Posterior vena cava (tissue), 2 donors: ENCODE measurements at regions not wholly inside any gene's neighbourhood (a gene's known extent, or its start where the extent isn't known, plus 50 kb on each side); places are given as distances from the start of the nearest gene placed in this dataset.
"Not testable (repeated sequence)": the region's sequence is repeated elsewhere in the genome, so short reads cannot be mapped to it uniquely, and the experiment has no call there.

Experiments
- DNase-seq: peaks from one replicate; pipeline ENCODE4 v3.0.0-alpha.2; 2020; ENCODE audit warnings: low spot score
- intact Hi-C, 2 donors: fragments of 100-400 bp; cut with DNase I; formaldehyde crosslinking; loops; one replicate each; pipeline versions ENCODE4 v1.14.1 to v1.14.2; 2022 to 2023
- donor health status: DM: yes; HTN: yes; CAD: no.
- donor health status: DM: yes; HTN: yes; CAD: no.

DNA sequence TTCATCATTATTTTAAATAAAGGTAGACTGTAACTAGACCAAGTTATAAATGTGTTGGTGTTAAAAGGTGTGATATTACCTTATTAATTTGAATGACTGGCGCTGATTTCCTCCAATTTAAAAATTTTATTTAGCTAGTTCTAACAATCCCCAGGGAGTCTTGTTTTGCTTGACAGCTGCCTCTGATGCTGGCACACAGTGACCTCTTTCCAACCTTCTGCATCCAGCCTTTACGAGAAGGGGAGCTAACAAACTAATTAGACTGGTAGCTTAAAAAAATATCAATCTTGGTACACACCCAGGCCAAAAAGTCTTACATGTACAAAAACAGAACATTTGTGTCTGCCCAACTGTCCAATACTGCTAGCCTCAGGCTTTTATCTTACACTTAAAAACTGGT is 51.8 kb upstream of the ENPEP start:
- DNase-seq, result no peak
- intact Hi-C loops, result no loop called here

DNA sequence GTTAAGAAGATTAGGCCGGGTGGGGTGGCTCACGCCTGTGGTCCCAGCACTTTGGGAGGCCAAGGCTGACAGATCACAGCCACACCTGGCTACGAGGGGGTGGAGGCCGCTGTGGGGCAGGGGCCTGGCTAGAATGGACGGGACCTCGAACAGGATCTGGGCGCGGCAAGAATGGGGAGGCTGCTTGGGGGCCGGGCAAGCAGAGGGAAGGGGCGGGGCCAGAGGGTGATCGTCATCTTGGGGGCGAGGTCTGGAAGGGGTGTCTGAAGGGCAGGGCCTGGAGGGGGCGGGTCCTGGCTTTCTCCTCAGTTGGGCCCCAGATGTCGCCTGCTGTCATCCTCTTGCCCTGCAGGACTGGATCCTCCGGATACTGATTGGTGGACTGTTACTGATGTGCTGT is 57.3 kb upstream of the ENPEP start:
- DNase-seq, result no peak
- intact Hi-C loops, result no loop called here

DNA sequence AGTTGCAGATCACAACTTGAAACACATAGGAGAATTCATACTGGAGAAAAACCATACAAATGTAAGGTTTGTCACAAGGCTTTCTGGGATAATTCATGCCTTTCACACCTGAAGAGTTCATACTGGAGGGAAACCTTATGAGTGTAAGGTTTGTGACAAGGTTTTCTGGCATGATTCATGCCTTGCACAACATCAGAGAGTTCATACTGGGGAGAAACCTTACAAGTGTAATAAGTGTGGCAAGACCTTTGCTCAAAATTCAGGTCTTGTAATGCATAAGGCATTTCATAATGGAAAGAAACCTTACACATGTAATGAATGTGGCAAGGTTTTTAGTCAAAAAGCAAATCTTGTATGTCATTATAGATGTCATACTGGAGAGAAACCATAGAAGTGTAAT is 58.8 kb upstream of the ENPEP start:
- intact Hi-C loops, result no loop called here
- no peak for DNase-seq

DNA sequence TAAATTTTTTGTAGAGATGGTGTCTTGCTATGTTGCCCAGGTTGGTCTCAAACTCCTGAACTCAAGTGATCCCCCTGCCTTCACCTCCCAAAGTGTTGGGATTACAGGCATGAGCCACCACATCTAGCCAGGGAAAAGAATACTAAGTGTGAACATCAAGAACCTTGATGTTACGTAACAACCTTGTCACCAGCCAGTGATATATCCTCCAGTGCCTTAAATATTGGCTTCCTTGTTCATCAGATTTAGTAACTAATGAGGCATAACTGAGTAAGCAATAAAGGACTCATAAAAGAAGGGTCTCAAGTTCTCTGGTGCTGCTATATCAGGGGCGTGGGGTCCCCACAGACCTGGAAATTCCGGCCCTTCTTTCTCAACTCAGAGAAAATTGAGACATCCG is 60.5 kb upstream of the ENPEP start:
- intact Hi-C loops, result no loop called here
- DNase-seq, result no peak

DNA sequence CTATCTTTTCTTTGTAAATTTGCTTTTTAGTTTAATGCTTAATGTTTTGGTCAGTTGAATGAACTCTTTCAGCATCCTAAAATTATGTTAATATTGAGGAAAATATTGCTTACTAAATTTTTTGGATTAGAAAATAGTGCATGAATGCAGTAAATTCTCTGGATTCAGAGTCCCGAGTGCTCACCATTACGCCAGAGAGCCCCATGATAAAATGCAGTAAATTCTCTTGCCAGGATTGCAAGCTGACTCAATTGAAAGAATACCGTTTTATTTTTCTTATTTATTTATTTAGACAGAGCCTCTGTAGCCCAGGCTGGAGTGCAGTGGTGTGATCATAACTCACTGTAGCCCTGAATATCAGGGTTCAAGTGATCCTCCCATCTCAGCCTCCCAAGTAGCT is 60.9 kb upstream of the ENPEP start:
- no peak for DNase-seq
- intact Hi-C loops, result no loop called here

DNA sequence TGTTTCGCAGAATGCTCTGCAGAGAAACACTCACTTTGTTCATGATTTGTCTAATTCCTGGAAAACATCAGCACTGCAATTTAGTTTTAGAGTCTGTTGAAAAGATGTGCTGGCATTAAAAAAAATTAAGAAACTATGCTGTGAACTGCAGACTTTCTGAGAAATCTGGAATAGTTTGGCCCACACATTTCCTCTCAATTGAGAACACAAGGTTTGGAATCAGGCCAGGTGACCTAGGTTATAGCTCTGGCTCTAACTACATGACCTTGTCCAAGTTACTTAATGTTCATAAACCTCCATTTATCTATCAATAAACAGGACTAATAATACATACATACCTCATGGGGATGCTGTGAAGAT is 61.4 kb upstream of the ENPEP start:
- intact Hi-C loops, result no loop called here
- no peak for DNase-seq

DNA sequence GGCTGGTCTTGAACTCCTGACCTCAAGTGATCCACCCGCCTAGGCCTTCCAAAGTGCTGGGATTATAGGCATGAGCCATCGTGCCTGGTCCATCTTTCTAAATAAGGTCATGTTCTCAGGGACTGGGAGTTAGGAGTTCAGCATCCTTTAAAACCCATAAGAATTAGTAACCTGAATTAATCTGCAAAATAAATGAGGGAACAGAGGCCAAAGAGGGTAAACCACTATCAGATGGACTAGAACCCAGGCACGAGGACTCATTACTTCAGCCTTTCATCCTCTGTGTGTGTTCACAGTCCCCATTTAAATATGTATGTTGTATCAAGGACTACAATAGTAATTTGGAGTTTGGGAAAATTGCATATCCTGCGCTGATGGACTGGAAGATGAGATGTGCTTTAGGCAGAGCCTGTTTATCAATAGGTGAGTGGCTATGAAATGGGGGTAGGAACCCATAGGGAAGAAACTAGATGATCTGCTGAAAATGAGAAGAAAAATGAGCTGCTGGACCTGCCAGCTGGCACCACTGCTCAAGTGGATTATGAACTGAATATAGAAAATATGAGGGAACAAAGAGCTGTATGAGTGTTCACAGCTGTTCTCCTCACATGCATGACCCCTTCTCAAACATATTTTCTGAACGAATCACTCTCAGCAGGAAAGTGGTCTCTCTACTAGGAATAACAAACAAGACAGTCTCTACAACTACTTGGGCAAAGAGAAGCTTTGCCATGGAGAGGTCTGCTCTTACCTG is 62.0 kb upstream of the ENPEP start:
- DNase-seq, intact Hi-C loops: not testable (repeated sequence)

DNA sequence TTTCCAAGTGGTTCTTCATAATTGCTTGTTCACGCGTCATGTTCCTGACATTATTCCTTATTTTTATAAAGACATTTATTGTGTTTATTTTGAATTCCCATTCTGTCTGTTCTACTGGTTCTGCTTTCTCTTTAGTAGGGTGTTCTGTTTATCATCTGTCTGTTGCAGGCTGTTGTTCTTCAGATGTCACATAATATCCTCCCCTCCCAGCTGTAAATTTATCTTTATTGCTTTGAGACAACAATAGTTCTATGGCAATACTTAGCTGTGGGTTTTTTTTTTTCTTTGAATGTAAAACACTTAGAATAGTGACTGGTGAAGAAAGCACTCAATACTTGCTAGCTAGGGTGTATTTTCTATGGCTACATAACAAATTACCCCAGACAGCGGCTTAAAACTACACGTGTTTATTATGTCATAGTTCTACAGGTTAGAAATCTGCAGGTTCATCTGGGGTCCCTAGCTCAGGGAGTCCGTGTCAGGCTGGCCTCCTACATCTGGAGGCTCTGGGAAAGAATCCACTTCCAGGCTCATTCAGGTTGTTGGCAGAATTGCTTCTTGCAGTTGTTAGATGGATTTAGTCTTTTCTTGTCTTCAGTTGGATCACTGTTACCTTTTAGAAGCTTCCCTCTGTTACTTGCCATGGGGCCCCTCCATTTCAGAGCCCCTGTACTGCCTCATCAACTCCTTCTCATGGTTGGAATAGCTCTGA is 63.4 kb upstream of the ENPEP start:
- intact Hi-C loops, result no loop called here
- no peak for DNase-seq

DNA sequence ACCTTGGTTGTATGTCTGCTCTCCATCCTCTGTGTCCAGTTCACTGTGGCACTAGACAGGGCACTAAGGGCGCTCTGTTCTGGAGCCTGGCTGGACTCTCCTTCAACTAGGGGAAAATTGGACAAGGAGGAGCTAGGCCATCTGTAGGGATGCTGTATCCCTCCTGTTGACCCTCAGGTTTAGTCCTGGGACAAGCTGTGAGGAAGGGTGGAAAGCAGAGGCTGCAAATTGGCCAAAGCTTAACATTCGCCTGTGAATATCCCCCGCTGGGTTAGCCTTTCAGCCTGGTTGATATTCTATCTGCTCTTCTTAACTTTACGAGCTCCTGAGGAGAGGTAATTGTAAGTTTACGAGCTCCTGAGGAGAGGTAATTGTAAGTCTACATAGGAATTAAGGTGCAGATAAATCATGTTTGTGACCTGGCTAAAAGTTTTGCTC is 64.4 kb upstream of the ENPEP start:
- DNase-seq, result no peak
- intact Hi-C loops, result no loop called here

DNA sequence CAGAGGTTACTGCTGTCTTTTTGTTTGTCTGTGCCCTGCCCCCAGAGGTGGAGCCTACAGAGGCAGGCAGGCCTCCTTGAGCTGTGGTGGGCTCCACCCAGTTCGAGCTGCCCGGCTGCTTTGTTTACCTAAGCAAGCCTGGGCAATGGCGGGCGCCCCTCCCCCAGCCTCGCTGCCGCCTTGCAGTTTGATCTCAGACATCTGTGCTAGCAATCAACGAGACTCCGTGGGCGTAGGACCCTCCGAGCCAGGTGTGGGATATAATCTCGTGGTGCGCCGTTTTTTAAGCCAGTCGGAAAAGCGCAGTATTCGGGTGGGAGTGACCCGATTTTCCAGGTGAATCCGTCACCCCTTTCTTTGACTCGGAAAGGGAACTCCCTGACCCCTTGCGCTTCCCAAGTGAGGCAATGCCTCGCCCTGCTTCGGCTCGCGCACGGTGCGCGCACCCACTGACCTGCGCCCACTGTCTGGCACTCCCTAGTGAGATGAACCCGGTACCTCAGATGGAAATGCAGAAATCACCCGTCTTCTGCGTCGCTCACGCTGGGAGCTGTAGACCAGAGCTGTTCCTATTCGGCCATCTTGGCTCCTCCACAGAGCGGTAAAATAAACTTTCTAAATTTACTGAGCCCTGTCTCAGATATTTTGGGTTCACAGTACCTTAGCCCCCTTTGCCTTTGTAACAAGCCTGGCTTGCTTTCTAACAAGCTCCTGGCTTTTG is 64.9 kb upstream of the ENPEP start:
- DNase-seq, intact Hi-C loops: not testable (repeated sequence)

DNA sequence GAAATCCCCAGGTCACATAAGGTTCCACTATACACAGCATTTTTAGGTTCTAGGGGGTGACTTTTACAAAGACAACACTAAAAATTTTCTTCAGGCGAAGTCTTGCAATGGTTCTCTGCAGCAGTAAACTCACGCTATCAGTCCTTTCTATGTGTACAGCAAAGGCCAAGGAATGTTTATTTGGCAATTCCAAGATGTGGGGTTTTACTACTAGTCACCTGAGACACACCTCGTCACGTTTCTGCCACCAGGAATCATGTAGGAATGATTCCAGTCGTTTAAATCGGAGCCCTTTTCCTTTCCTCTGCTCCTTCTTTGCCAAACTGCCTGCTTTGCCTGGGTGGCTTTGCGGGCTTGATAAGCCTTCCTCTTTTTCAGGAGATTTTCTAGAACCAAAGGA is 75.9 kb upstream of the ENPEP start:
- no peak for DNase-seq
- intact Hi-C loops, result no loop called here

DNA sequence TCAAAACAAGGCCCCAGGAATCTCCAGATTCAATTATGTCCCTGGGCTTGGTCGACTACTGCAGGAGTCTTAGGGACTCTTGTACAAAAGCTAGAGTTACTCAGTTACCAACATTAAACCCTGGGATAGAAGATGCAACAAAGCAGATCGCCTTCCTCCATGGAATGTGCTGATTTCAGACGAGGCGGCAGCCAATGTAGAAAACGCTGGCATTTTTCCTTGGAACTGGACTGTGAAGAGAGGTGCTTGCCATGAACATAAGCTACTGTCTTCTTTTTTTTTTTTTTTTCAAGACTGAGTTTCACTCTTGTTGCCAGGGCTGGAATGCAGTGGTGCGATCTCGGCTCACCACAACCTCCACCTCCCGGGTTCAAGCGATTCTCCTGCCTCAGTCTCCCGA is 76.9 kb upstream of the ENPEP start:
- intact Hi-C loops, DNase-seq: not testable (repeated sequence)

DNA sequence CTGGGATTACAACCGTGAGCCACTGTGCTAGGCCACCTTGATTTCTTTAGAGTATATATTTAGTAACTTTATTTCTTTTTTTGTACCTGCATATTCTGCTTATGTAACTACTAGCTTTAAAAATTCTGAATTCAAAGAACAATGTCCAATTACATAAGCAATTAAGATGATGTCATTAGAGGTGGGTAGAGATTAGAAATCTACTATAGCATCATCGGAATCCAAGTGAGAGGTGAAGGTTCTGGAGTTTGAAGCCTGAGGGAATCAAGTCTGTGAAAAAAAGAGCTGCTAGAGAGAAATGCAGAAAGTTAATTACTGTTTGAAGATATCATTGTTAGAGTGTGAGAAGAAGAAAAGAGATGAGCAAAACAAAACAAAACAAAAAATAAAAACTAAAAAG is 79.0 kb upstream of the ENPEP start:
- DNase-seq, result no peak
- intact Hi-C loops, result no loop called here

DNA sequence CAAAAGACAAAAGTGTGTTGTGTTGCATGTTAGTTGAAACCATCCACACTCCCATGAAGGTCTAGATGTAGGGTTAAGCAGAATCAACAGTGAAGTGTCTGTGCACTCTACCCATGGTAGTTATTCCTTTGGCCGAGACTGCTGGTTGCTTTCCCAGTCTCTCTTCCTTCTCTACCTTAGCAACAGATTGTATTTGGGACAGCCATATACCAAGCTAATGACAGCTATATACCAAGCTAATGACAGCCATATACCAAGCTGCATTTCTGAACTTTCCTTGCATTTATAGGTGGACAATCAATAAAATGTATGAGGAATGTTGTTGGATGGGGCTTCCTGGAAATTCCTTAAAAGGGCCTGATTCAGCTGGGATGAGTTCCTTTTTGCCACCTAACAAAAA is 80.5 kb upstream of the ENPEP start:
- intact Hi-C loops, result no loop called here
- DNase-seq, result no peak

DNA sequence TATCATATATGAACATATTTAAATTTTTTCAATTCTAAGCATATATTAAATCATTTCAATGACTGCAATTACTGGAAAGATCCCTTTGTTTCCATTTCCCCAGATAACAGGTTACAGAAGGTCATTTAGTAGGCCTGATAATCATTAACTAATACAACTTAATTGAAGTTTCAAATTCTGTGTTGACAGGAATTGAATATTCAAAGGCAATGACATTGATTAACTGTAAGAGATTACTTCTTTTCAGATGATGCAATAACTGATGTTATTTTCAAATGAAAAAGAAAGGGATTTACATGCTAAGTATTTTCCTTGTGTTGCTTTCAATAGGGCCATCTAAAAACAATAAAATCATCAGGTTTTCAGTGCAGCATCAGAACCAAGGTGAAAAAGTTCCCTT is 81.1 kb upstream of the ENPEP start:
- intact Hi-C loops, result no loop called here
- no peak for DNase-seq

DNA sequence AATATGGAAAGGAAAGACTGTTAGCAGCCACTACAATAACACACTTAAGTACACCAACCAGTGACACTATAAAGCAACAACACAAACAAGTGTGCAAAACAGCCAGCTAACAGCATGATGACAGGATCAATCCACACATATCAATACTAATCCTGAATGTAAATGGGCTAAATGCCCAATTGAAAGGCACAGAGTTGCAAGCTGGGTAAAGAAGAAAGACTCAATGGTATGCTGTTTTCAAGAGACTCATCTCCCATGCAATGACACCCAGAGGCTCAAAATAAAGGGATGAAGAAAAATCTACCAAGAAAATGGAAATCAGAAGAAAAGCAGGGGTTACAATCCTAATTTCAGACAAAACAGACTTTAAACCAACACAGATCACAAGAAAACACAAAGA is 94.2 kb upstream of the ENPEP start:
- intact Hi-C loops, result no loop called here
- no peak for DNase-seq

DNA sequence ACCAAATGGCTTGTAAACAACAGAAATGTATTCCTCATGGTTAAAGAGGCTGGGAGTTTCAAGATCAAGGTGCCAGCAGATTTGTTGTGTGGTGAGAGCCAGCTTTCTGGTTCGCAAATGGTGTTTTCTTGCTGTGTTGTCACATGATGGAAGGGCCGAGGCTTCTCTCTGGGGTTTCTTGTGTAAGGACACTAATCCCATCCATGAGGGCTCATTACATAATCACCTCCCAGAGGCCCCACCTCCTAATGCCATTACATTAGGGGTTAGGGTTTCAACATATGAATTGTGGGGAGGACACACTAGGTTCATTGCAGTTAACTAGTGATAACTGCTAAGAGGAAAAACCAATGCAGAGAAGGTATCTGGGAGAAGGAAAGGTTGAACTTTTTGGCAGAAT is 103.5 kb upstream of the ENPEP start:
- intact Hi-C loops, result no loop called here
- DNase-seq, result no peak

DNA sequence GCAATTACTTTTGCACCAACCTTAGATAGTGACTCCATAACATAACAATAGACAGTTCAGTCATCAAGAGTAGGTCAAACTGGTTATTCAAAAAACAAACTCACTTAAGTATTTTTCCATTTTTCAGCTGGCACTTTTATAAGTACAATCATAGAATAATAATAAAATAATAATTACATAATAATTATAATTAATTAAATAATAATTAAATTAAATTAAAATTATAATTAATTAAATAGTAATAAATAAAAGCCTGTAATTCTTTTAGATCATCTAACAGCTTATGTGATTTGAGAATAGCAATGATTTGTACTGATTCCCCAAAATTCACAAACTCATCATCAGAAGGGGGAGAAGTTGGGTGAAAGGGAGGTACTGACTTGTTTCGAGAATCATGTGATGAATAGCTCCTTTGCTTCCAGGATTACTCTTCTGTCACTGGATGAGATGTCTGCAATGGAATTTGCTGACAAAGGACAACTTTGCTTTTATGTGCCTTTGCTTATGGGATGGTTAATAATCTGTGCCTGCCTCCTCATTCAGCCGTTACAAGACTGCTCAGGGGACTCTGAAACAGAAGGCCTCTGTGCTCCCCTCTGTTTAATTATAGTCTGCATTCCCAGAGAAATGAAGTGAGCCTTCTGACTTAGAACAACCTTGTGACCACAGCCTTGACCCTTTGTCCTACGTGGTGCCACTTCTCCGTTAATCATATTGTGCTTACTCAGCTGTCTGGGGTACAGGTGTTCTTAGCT is 104.8 kb upstream of the ENPEP start:
- no peak for DNase-seq
- intact Hi-C loops, result no loop called here

DNA sequence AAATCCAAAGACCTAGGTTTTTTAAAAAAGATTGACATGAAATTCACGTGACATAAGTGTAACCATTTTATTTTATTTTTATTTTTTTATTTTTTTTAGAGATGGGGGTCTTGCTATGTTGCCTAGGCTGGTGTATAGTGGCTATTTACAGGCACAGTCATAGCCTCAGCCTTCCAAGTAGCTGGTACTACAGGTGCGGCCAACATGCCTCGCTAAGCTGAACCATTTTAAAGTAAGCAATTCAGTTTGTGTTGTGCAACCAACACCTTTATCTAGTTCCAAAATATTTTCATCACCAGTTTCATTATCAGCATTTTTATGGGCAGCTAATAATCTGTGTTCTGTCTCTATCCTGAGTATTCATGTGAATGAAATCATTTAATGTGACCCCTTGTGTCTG is 107.5 kb upstream of the ENPEP start:
- intact Hi-C loops, result no loop called here

DNA sequence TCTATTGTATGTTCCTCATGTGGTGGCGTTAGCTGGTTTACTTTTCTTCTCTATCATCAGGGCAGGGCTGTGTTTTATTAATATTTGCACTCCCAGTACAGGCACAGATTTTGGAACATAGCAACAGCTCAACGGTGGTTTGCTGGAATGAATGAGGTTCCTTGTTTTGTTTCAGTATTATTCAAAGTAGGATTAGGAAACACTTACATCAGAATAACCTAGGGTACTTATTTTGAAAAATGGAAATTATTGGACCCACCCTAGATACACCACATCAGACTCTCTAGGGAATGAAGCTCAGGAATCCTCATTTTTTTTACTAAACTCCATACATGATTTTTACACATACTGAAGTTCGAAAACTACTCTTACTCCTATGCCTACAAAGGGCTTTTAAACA is 108.8 kb upstream of the ENPEP start:
- DNase-seq, result no peak
- intact Hi-C loops, result no loop called here

More for the DNA sequence above, 107.5 kb upstream of the ENPEP start:
- no peak for DNase-seq
